Activated naive CD4-positive, alpha-beta T cell treated with anti-CD3 and anti-CD28 coated beads for 36 hours (primary cell): ENCODE measurements at regions not wholly inside any gene's neighbourhood (a gene's known extent, or its start where the extent isn't known, plus 50 kb on each side); places are given as distances from the start of the nearest gene placed in this dataset.
"Not testable (repeated sequence)": the region's sequence is repeated elsewhere in the genome, so short reads cannot be mapped to it uniquely, and the experiment has no call there.

Experiments
- CTCF ChIA-PET: fragments of 350-600 bp; sonication (Branson Sonifier 250); formaldehyde crosslinking; loops from one replicate; lab custom pipeline; 2021; ENCODE audit warnings: antibody characterized with exemption; lab: Charles Lee
- DNase-seq: peaks from one replicate; pipeline ENCODE4 v3.0.0-alpha.2; 2020
- H3K27ac Mint-ChIP-seq: one replicate; pipeline ENCODE4 v1.8.0; 2021; ENCODE audit warnings: mild to moderate bottlenecking, mixed read lengths
- H3K27me3 Mint-ChIP-seq: one replicate; pipeline ENCODE4 v1.8.0; 2021; ENCODE audit warnings: low read depth, mixed read lengths
- H3K36me3 Mint-ChIP-seq: one replicate; pipeline ENCODE4 v1.8.0; 2021; ENCODE audit warnings: low read depth, mixed read lengths
- H3K4me1 Mint-ChIP-seq: one replicate; pipeline ENCODE4 v1.8.0; 2021; ENCODE audit warnings: low read depth, mixed read lengths
- H3K4me3 Mint-ChIP-seq: one replicate; pipeline ENCODE4 v1.8.0; 2021; ENCODE audit warnings: mild to moderate bottlenecking, moderate library complexity, mixed read lengths
- H3K9me3 Mint-ChIP-seq: one replicate; pipeline ENCODE4 v1.8.0; 2021; ENCODE audit warnings: mixed read lengths
- intact Hi-C: fragments of 100-400 bp; cut with micrococcal nuclease; formaldehyde crosslinking; loops from one replicate; pipeline ENCODE4 v1.15.1; 2023

DNA sequence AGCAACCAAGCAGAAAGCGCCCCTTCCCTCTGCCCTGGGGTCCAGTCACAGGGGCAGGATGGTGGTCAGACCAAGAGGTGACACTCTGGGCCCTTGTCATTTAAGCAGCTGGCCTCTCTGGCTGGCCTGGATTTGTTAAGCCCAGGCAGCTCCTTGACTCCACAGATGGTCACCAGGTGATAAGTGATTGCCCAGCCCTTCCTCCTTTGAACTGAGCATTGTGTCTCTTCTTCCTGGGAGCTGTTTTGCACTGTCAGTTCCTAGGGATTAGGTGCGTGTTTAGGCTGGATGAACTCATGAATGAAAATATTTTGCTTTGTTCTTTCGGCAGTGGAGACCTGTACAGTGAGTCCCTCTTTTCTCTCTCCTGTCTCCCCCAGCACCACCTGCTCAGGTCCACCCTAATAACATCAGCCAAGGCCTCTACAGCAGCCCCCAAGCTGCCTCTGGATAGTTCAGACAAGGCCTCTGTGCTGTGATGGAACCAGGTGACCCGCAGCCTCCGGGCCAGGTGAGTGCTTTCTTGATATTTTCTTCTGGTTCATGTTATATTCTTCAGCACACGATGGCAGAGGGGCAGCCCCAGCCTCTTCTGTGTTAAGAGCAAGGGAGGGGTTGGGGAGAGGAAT is 139.7 kb upstream of the PITX1 start:
- peaks cover 8% of the 10 kb centered on the region for H3K27me3 Mint-ChIP-seq
- CTCF ChIA-PET = no interaction called here

DNA sequence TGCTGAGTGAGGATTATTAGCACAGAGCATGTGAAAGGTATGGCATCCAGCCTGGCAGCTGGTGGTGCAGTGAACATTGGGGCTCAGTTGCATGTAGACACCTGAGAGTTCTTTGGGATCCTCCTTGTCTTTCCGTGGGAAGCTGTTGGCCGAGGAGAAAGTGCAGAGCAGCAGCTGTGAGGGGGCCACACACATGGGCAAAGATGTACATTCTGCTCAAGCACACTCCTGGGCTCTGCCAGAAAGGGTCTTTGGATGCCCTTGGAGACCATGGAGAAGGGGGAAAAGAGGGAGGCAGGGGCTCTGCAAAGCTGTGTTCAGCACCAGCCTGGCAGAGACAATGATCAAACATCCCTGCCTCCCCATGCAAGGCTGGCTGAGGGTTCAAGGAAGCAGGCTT is 138.7 kb upstream of the PITX1 start:
- DNase-seq = no peak
- peaks cover 11% of the 10 kb centered on the region for H3K27me3 Mint-ChIP-seq
- H3K4me1 Mint-ChIP-seq = no peaks in the 10 kb centered on the region
- intact Hi-C loops = no loop called here
- no peak overlapping the region for H3K27ac Mint-ChIP-seq
- CTCF ChIA-PET = no interaction called here
- H3K36me3 Mint-ChIP-seq = no peaks in the 10 kb centered on the region
- H3K4me3 Mint-ChIP-seq = no peak overlapping the region
- no peaks in the 10 kb centered on the region for H3K9me3 Mint-ChIP-seq

More for the DNA sequence above, 139.7 kb upstream of the PITX1 start:
- H3K27ac Mint-ChIP-seq = no peak overlapping the region
- no peaks in the 10 kb centered on the region for H3K36me3 Mint-ChIP-seq
- no peak overlapping the region for H3K4me3 Mint-ChIP-seq
- intact Hi-C loops = no loop called here
- no peaks in the 10 kb centered on the region for H3K4me1 Mint-ChIP-seq
- H3K9me3 Mint-ChIP-seq = no peaks in the 10 kb centered on the region
- no peak for DNase-seq

DNA sequence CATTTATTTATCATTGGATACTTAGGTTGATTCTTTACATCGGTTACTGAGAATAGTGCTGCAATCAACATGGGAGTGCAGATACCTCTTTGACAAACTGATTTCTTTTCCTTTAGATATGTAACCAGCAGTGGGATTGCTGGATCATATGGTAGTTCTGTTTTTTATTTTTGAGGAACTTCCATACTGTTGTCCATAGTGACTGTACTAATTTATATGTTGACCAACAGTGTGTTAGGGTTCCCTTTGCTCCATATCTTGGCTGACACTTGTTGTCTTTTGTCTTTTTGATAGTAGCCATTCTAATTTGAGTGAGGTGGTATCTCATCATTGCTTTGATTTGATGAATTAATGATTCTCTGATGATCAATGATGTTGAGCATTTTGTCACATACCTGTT is 137.3 kb upstream of the PITX1 start:
- CTCF ChIA-PET = no interaction called here
- intact Hi-C loops = no loop called here
- H3K27ac Mint-ChIP-seq = no peak overlapping the region

DNA sequence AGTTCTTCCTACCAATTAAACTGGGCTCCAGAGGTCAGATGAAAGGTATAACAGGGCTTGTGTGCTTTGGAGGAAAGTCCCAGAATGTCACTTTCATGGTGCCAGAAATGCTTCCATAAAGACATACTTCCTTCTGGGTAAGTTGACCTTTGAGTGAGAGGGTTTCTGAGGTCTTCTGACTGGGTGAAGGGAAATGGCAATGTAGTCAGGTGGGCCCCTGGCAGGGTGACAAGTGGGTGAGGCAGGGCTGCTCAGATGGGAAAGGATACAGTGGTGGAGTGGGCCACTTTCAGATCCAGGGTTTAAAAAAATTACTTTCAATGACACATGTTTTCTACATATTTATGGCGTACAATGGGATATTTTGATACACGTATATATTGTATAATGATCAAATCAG is 136.5 kb upstream of the PITX1 start:
- CTCF ChIA-PET = no interaction called here
- no peak for DNase-seq

More for the DNA sequence above, 137.3 kb upstream of the PITX1 start:
- peaks cover 15% of the 10 kb centered on the region for H3K27me3 Mint-ChIP-seq
- H3K4me1 Mint-ChIP-seq = no peaks in the 10 kb centered on the region
- H3K36me3 Mint-ChIP-seq = no peaks in the 10 kb centered on the region
- H3K9me3 Mint-ChIP-seq = no peaks in the 10 kb centered on the region
- no peak for DNase-seq
- no peak overlapping the region for H3K4me3 Mint-ChIP-seq

DNA sequence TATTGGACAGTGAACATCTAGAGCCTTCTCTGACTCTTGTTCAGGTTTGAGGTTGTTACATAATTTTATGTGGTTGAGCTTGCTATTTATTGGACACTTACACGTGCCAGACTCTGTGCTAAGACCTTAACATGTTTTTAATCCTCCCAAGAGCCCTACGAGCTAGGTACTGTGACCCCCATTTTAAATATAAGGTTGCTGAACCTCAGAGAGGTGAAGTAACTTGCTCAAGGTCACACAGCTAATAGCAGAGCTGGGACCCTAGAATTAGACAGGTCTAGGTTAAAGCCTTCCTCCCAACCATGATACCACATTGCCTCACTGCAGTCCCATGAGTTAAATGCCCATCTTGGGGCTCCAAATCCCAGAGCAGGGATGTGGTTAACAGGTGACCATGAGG is 135.7 kb upstream of the PITX1 start:
- H3K4me1 Mint-ChIP-seq = no peaks in the 10 kb centered on the region
- no peak for DNase-seq
- H3K9me3 Mint-ChIP-seq = peaks cover 3% of the 10 kb centered on the region
- no peak overlapping the region for H3K27ac Mint-ChIP-seq
- H3K27me3 Mint-ChIP-seq = peaks cover 17% of the 10 kb centered on the region
- intact Hi-C loops = no loop called here
- no peaks in the 10 kb centered on the region for H3K36me3 Mint-ChIP-seq
- no peak overlapping the region for H3K4me3 Mint-ChIP-seq
- CTCF ChIA-PET = no interaction called here

More for the DNA sequence above, 136.5 kb upstream of the PITX1 start:
- no peak overlapping the region for H3K27ac Mint-ChIP-seq
- H3K27me3 Mint-ChIP-seq = peaks cover 17% of the 10 kb centered on the region
- no peaks in the 10 kb centered on the region for H3K9me3 Mint-ChIP-seq
- H3K4me3 Mint-ChIP-seq = no peak overlapping the region
- H3K36me3 Mint-ChIP-seq = no peaks in the 10 kb centered on the region
- H3K4me1 Mint-ChIP-seq = no peaks in the 10 kb centered on the region
- intact Hi-C loops = no loop called here

DNA sequence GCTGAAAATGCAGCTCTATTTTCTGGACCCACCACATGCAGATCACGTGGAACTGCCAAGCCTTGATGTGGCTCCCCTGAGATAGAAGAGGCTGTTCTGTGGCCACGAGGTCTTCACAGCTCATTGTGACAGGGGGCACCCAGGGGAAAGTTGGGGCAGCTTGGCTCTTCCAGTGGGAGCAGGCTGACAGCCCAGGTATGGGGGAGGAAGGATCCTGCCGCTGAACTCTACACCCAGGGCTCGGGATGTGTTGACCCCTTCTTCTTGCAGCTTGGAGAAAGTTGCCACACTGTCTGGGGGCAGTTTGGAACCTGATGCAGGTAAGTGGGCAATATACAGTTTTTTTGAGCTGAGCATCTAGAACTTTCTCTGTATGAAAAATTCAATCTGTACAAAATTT is 133.6 kb upstream of the PITX1 start:
- intact Hi-C loops = no loop called here
- no peak overlapping the region for H3K4me3 Mint-ChIP-seq
- no peak for DNase-seq
- peaks cover 3% of the 10 kb centered on the region for H3K9me3 Mint-ChIP-seq
- peaks cover 14% of the 10 kb centered on the region for H3K27me3 Mint-ChIP-seq
- no peaks in the 10 kb centered on the region for H3K4me1 Mint-ChIP-seq
- CTCF ChIA-PET = interaction anchor here (1.1 kb wide), 1 partner anchor 21 kb away, joined by 3 read pairs; no protein-coding TSS in a partner anchor
- H3K27ac Mint-ChIP-seq = no peak overlapping the region
- H3K36me3 Mint-ChIP-seq = no peaks in the 10 kb centered on the region

DNA sequence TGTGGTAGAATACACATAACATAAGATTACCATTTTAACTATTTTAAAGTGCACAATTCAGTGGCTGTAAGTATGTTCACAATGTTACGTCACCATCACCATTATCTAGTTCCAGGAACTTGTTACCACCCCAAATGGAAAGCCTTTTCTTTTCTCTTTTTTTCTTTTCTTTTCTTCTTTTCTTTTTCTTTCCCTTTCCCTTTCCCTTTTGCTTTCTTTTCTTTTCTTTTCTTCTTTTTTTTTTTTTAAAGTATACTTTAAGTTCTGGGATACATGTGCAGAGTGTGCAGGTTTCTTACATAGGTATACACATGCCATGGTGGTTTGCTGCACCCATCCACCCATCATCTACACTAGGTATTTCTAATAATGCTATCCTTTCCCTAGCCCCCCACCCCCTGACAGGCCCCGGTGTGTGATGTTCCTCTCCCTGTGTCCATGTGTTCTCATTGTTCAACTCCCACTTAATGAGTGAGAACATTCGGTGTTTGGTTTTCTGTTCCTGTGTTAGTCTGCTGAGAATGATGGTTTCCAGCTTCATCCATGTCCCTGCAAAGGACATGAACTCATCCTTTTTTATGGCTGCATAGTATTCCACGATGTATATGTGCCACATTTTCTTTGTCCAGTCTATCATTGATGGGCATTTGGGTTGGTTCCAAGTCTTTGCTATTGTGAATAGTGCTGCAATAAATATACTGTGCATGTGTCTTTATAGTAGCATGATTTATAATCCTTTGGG is 131.0 kb upstream of the PITX1 start:
- CTCF ChIA-PET, H3K36me3 Mint-ChIP-seq, DNase-seq, intact Hi-C loops, H3K4me1 Mint-ChIP-seq, H3K27ac Mint-ChIP-seq, H3K9me3 Mint-ChIP-seq, H3K4me3 Mint-ChIP-seq: not testable (repeated sequence)
- peaks cover 12% of the 10 kb centered on the region for H3K27me3 Mint-ChIP-seq

DNA sequence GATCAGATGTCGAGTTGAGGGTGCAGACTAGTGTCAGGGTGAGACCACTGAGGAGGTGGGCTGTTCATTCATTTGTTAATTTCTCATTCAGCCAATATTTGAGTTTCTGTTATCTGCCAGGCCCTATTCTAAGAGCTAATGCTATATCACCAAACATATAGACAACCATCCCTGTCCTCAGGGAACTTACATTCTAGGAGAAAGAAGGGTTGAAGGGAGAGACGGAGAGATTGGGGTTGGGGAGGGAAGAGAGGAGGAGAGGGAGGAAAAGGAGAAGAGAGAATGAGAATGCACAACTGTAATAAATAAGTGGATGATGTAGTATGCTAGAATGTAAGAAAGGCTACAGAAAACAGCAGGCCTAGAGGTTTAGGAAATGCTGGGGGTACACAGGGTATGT is 129.9 kb upstream of the PITX1 start:
- H3K9me3 Mint-ChIP-seq = peaks cover 14% of the 10 kb centered on the region
- no peak overlapping the region for H3K4me3 Mint-ChIP-seq
- H3K36me3 Mint-ChIP-seq = no peaks in the 10 kb centered on the region
- CTCF ChIA-PET = no interaction called here
- H3K27ac Mint-ChIP-seq = no peak overlapping the region
- intact Hi-C loops = no loop called here
- H3K27me3 Mint-ChIP-seq = peaks cover 12% of the 10 kb centered on the region
- no peak for DNase-seq
- no peaks in the 10 kb centered on the region for H3K4me1 Mint-ChIP-seq

DNA sequence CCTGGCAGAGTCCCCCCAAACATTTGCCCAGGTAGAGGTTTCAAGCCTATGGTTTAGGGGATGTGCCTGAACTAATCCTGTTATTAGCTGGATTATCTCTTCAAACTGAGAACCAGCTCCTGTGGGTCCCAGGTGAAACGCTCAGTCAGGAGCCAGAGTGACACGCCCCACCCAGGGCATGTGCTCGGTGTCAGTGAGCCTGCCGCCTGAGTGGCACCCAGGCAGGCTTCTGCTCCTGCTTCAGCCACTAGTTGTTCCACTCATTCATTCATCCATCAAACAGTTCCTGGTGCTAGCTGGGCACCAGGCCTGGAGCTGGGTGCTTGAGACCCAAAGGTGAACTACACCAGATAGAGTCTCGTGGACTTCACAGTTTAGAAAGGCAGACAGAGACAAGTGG is 129.4 kb upstream of the PITX1 start:
- CTCF ChIA-PET = no interaction called here
- H3K9me3 Mint-ChIP-seq = peaks cover 19% of the 10 kb centered on the region
- no peaks in the 10 kb centered on the region for H3K36me3 Mint-ChIP-seq
- DNase-seq = no peak
- no peak overlapping the region for H3K27ac Mint-ChIP-seq
- peaks cover 10% of the 10 kb centered on the region for H3K27me3 Mint-ChIP-seq
- no peak overlapping the region for H3K4me3 Mint-ChIP-seq
- H3K4me1 Mint-ChIP-seq = no peaks in the 10 kb centered on the region
- intact Hi-C loops = no loop called here

DNA sequence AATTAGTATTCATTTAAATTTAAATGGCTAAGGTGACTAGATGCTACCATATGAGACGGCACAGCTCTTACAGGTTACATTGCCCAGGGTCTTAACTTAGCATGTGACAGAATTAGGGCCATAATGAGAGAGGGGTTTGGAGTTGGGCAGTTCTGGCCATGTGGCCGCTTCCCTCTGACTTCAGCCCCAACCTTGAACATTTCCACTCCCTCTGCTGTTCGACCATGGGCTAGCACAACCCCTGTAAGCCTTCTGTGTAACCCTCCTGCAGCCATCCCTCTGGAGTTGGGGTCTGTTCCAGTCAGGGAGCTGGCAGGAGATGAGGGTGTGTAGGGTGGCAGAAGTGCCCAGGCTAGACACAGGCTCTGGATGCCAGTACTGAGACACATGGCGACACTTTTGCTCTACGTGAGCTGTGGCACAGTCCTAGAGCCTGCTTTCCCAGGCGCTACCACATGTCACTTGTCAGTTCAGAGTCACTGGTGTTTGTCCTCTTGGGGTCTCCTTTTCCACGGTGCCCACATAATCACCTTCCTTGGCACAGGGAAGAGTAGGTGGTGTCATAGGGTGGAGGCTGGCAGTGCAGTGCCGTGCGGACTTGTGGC is 128.7 kb upstream of the PITX1 start:
- intact Hi-C loops = no loop called here
- Mint-ChIP-seq H3K4me3 (no peak overlapping the region), H3K9me3 (peaks cover 22% of the 10 kb centered on the region), H3K36me3 (no peaks in the 10 kb centered on the region), H3K27me3 (peaks cover 10% of the 10 kb centered on the region), H3K27ac (no peak overlapping the region), H3K4me1 (no peaks in the 10 kb centered on the region)
- DNase-seq = no peak
- CTCF ChIA-PET = no interaction called here

DNA sequence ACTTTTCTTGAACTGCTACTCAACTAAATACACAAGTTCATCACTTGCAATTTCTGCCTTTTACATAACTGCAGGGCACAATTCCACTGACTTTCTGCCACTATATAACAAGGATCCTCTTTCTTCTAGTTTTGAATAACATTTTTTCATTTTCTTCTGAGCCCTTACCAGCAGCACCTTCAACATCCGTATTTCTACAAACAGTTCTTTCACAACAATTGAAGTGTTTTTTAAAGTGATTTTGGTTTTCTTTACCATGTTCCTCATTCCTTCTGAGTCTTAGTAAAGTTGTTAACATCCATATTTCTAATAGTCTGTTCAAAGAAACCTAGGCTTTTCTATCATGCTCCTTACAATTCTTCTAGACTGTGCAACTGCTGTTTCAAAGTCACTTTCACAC is 127.2 kb upstream of the PITX1 start:
- Mint-ChIP-seq H3K4me3 (no peak overlapping the region), H3K4me1 (no peaks in the 10 kb centered on the region), H3K27ac (no peak overlapping the region), H3K9me3 (peaks cover 28% of the 10 kb centered on the region), H3K27me3 (peaks cover 5% of the 10 kb centered on the region), H3K36me3 (no peaks in the 10 kb centered on the region)
- DNase-seq = no peak
- CTCF ChIA-PET = no interaction called here
- intact Hi-C loops = no loop called here

DNA sequence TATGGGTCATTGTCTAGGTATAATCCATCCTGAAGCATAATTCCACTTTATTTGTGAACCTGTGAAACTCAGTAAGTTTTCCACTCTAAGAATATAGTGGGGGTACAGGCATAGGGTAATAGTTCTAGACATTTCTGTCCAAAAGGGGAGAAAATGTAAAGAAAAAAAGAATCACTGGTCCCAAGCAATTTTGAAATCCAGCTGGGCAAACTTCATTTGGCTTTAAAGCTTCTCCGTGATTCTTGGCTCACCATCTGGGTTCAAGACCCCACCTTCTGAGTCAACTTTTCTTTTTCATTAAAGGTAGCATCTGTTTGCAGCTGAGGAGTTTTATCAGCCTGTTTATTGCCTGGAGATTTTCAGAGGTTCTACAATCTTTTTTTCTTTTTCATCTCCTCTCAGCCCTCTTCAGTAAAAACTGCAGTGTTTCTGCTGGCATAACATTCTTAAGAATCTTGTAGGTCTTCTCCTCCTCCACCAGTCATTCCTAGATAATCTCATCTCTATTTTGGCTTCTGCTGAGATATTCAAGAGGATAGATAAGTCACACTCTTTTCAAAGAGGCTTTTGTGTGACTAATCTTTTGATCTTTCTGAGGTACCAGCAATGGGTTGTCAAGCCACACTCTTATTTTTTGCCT is 126.1 kb upstream of the PITX1 start:
- intact Hi-C loops = no loop called here
- H3K4me1 Mint-ChIP-seq = no peaks in the 10 kb centered on the region
- no peak overlapping the region for H3K4me3 Mint-ChIP-seq
- H3K36me3 Mint-ChIP-seq = no peaks in the 10 kb centered on the region
- peaks cover 27% of the 10 kb centered on the region for H3K9me3 Mint-ChIP-seq
- no peak for DNase-seq
- H3K27ac Mint-ChIP-seq = no peak overlapping the region
- peaks cover 3% of the 10 kb centered on the region for H3K27me3 Mint-ChIP-seq
- CTCF ChIA-PET = no interaction called here
